ENCODE measurements at regions not wholly inside any gene's neighbourhood (a gene's known extent, or its start where the extent isn't known, plus 50 kb on each side); places are given as distances from the start of the nearest gene placed in this dataset.
A peak's percentile ranks its signal among the peaks of the same experiment; 100 is the strongest.

DNA sequence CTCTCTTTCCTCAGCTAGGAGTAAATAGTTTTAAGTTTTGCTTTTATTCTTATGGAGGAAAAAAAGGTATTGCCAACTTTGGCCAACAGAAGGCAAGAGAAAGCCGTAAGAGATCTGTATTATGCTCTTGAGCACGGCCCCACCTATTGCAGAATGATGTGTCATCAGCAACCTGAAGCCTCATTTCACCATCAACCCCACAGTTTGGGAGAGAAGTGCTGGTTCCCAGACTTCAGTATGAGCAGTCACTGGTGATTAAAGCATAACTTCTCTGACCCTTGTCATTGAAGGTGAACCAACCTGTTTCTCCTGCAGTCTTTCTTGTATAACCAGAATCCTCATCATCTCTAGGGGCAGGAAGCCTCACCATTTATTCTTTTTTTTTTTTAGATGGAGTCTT is 100.2 kb downstream of the SIPA1L2 start:
- TF ChIP-seq, protein P1, sequence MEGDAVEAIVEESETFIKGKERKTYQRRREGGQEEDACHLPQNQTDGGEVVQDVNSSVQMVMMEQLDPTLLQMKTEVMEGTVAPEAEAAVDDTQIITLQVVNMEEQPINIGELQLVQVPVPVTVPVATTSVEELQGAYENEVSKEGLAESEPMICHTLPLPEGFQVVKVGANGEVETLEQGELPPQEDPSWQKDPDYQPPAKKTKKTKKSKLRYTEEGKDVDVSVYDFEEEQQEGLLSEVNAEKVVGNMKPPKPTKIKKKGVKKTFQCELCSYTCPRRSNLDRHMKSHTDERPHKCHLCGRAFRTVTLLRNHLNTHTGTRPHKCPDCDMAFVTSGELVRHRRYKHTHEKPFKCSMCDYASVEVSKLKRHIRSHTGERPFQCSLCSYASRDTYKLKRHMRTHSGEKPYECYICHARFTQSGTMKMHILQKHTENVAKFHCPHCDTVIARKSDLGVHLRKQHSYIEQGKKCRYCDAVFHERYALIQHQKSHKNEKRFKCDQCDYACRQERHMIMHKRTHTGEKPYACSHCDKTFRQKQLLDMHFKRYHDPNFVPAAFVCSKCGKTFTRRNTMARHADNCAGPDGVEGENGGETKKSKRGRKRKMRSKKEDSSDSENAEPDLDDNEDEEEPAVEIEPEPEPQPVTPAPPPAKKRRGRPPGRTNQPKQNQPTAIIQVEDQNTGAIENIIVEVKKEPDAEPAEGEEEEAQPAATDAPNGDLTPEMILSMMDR (conservative IDR thresholded peaks at IDR 0.05; ENCODE audit: low read depth, low read length): peak; percentile 66
- TF ChIP-seq EZH2phosphoT487 (IDR thresholded peaks at IDR 0.05; ENCODE audit: borderline replicate concordance, low read length): no peak

Measured in PC-3 (cell line).